ENCODE measurements at regions not wholly inside any gene's neighbourhood (a gene's known extent, or its start where the extent isn't known, plus 50 kb on each side); places are given as distances from the start of the nearest gene placed in this dataset.

- no peak for DNase-seq
- Histone ChIP-seq H3K4me1 (no peaks in the 10 kb centered on the region), H3K4me3 (no peak overlapping the region), H3K27ac (no peak overlapping the region), H3K27me3 (no peaks in the 10 kb centered on the region), H3K9me3 (no peaks in the 10 kb centered on the region), H3K36me3 (no peaks in the 10 kb centered on the region)
- TF ChIP-seq, protein P1, sequence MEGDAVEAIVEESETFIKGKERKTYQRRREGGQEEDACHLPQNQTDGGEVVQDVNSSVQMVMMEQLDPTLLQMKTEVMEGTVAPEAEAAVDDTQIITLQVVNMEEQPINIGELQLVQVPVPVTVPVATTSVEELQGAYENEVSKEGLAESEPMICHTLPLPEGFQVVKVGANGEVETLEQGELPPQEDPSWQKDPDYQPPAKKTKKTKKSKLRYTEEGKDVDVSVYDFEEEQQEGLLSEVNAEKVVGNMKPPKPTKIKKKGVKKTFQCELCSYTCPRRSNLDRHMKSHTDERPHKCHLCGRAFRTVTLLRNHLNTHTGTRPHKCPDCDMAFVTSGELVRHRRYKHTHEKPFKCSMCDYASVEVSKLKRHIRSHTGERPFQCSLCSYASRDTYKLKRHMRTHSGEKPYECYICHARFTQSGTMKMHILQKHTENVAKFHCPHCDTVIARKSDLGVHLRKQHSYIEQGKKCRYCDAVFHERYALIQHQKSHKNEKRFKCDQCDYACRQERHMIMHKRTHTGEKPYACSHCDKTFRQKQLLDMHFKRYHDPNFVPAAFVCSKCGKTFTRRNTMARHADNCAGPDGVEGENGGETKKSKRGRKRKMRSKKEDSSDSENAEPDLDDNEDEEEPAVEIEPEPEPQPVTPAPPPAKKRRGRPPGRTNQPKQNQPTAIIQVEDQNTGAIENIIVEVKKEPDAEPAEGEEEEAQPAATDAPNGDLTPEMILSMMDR (IDR thresholded peaks at IDR 0.05), result no peak
- no peak for TF ChIP-seq POLR2A (IDR thresholded peaks at IDR 0.05)
Observed at GRCh38 chr6:94651239-94651638, 926.1 kb upstream of the MANEA start.

DNA sequence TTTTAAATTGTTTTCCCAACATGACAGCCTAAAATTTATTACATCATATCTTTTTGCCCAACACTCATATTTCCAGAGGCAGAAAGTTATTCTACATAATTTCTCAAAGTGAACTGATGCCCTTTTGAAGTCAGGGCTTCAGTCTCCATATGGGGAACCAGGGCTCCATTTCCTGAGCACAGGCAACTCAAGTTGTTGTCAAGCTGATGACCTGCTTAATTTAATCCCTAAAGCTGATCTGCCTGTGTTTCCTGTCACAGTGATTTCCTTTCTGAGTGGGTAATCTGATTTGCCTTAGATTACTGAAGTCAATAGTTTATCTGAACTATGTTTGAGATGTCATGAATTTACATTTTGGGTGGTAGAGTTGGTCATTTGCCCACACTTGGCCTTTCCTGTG lies 932.1 kb upstream of the MANEA start:
- TF ChIP-seq, protein P1 (IDR thresholded peaks at IDR 0.05), result no peak
- no peak for TF ChIP-seq POLR2A (IDR thresholded peaks at IDR 0.05)
- Histone ChIP-seq H3K36me3 (no peaks in the 10 kb centered on the region), H3K27ac (no peak overlapping the region), H3K4me1 (no peaks in the 10 kb centered on the region), H3K9me3 (no peaks in the 10 kb centered on the region), H3K27me3 (no peaks in the 10 kb centered on the region), H3K4me3 (no peak overlapping the region)
- no peak for DNase-seq

- H3K27ac ChIP-seq, result no peak overlapping the region
- no peak for DNase-seq
- H3K4me3 ChIP-seq, result no peak overlapping the region
- no peak for TF ChIP-seq POLR2A (IDR thresholded peaks at IDR 0.05)
- TF ChIP-seq, protein P1 (IDR thresholded peaks at IDR 0.05), result no peak
- no peaks in the 10 kb centered on the region for H3K27me3 ChIP-seq
- no peaks in the 10 kb centered on the region for H3K36me3 ChIP-seq
- H3K4me1 ChIP-seq, result no peaks in the 10 kb centered on the region
- no peaks in the 10 kb centered on the region for H3K9me3 ChIP-seq
Observed at GRCh38 chr6:94639564-94639963, 937.8 kb upstream of the MANEA start.

DNA sequence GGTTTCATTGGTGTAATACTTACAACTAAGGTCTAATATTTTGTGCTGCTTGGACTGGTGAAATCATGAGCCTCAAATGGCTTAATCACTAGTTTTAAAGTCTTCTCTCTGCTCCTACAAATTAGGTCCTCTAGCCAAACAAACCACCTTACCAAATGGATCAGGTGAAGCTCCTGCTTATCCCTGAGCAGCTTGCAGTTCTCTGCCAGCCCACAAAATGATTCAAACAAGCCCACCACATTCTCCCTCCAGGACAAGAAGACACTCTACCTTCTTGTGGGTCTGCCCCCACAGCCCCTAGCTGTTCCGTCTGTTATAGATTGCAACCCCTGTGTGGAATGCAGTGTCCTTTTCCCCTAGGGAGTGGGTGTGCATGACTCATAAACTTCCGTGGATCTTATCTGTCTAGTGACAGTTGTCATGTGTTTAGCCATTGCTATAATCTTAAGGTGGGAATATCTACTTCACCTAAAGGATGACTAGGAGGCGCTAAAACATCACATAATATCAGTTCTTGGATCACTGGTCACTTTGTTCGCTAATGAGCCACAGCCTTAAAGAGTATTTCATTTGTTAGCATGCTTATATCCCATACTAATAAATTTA lies 940.5 kb upstream of the MANEA start:
- no peaks in the 10 kb centered on the region for H3K9me3 ChIP-seq
- H3K27me3 ChIP-seq, result no peaks in the 10 kb centered on the region
- no peak for DNase-seq
- TF ChIP-seq, protein P1 (IDR thresholded peaks at IDR 0.05), result peak in 3 of 6 experiments; percentile 19 to 31 (median 21)
- no peak for TF ChIP-seq POLR2A (IDR thresholded peaks at IDR 0.05)
- no peak overlapping the region for H3K4me3 ChIP-seq
- no peaks in the 10 kb centered on the region for H3K36me3 ChIP-seq
- H3K27ac ChIP-seq, result no peak overlapping the region
- H3K4me1 ChIP-seq, result no peaks in the 10 kb centered on the region

DNA sequence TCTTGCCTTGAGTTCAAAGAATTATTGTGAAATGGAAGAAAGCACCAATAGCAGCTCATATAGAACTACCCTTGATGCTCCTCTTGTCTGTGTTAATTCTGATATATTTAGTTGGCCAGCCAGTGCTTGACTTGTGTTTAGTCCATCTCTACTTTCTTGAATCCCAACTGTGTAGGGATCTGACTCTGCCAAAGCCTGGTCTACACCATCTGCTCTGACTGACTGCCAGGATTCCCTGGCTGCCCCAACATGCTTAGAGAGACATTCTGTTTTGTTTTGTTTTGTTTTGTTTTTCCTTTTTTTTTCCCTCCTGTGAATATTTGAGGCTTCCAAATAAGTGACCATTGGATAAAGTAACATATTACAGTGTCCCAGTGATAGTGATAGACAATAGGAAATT lies 953.7 kb upstream of the MANEA start:
- Histone ChIP-seq H3K27me3 (no peaks in the 10 kb centered on the region), H3K9me3 (no peaks in the 10 kb centered on the region), H3K27ac (no peak overlapping the region), H3K36me3 (no peaks in the 10 kb centered on the region), H3K4me3 (no peak overlapping the region), H3K4me1 (no peaks in the 10 kb centered on the region)
- DNase-seq, result no peak
- no peak for TF ChIP-seq POLR2A (IDR thresholded peaks at IDR 0.05)
- TF ChIP-seq, protein P1 (IDR thresholded peaks at IDR 0.05), result no peak

DNA sequence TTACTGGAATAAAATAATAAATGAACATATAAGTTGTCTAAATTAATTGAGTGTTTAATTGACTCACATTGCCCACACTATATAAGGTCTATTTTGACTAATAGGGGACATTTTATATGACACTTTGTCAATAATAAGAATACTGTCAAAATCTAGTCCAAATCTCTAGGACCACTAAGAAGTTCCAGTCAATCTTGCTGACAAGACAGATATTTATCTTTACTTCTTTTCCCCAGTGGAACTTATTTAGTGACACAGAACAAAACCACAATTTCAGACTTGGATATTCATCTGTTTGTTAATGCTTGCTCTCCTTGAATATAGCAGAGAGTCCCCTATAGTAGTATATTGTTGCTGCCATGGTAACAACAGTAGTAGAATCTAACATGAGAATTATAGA lies 954.6 kb upstream of the MANEA start:
- no peaks in the 10 kb centered on the region for H3K36me3 ChIP-seq
- H3K4me3 ChIP-seq, result no peak overlapping the region
- no peaks in the 10 kb centered on the region for H3K27me3 ChIP-seq
- no peaks in the 10 kb centered on the region for H3K4me1 ChIP-seq
- no peak overlapping the region for H3K27ac ChIP-seq
- DNase-seq, result no peak
- no peaks in the 10 kb centered on the region for H3K9me3 ChIP-seq
- TF ChIP-seq POLR2A (IDR thresholded peaks at IDR 0.05), result no peak
- TF ChIP-seq, protein P1 (IDR thresholded peaks at IDR 0.05), result no peak
